H9 (cell line): ENCODE measurements at regions not wholly inside any gene's neighbourhood (a gene's known extent, or its start where the extent isn't known, plus 50 kb on each side); places are given as distances from the start of the nearest gene placed in this dataset.

Experiments
- DNase-seq: peaks from one replicate; pipeline ENCODE4 v3.0.0-alpha.2; 2017
- H2AFZ ChIP-seq: one replicate; pipeline ENCODE4 v1.6.1; 2013; ENCODE audit warnings: mild to moderate bottlenecking, low read length, control low read depth, moderate library complexity
- H2AK5ac ChIP-seq: 2 replicates; pipeline ENCODE4 v1.6.1; 2013; ENCODE audit warnings: low read length, control low read depth, mixed read lengths; ENCODE audit not compliant: insufficient read length
- H2BK120ac ChIP-seq: one replicate; pipeline ENCODE4 v1.6.1; 2013; ENCODE audit warnings: low read depth, mild to moderate bottlenecking, low read length, control low read depth, inconsistent platforms; ENCODE audit not compliant: poor library complexity, severe bottlenecking
- H2BK12ac ChIP-seq: 2 replicates; pipeline ENCODE4 v1.6.1; 2013; ENCODE audit warnings: low read length, control low read depth, mixed read lengths, low read depth; ENCODE audit not compliant: insufficient read length
- H2BK15ac ChIP-seq: 2 replicates; pipeline ENCODE4 v1.6.1; 2013; ENCODE audit warnings: low read depth, low read length, control low read depth
- H2BK20ac ChIP-seq: one replicate; pipeline ENCODE4 v1.6.1; 2013; ENCODE audit warnings: low read depth, mild to moderate bottlenecking, low read length, control low read depth, inconsistent platforms; ENCODE audit not compliant: poor library complexity, severe bottlenecking
- H2BK5ac ChIP-seq: 2 replicates; pipeline ENCODE4 v1.6.1; 2013; ENCODE audit warnings: low read length, control low read depth, mixed read lengths; ENCODE audit not compliant: insufficient read length
- H3K14ac ChIP-seq: 2 replicates; pipeline ENCODE4 v1.6.1; 2013; ENCODE audit warnings: low read length, control low read depth; ENCODE audit not compliant: insufficient read depth
- H3K18ac ChIP-seq: 2 replicates; pipeline ENCODE4 v1.6.1; 2013; ENCODE audit warnings: low read depth, mild to moderate bottlenecking, mixed read lengths, low read length, control low read depth; ENCODE audit not compliant: insufficient read length
- H3K23ac ChIP-seq: 2 replicates; pipeline ENCODE4 v1.6.1; 2013; ENCODE audit warnings: low read length, control low read depth, mixed read lengths, low read depth; ENCODE audit not compliant: insufficient read length
- H3K23me2 ChIP-seq: 2 replicates; pipeline ENCODE4 v1.6.1; 2013; ENCODE audit warnings: low read depth, mild to moderate bottlenecking, mixed read lengths, low read length, control low read depth; ENCODE audit not compliant: insufficient read length, poor library complexity, severe bottlenecking
- H3K27ac ChIP-seq: 2 replicates; pipeline ENCODE4 v1.5.1; 2013; ENCODE audit warnings: low read length, control low read depth, mixed read lengths, low read depth; ENCODE audit not compliant: insufficient read length
- H3K27me3 ChIP-seq: 2 replicates; pipeline ENCODE4 v1.6.1; 2013; ENCODE audit warnings: low read length, control low read depth, inconsistent platforms; ENCODE audit not compliant: insufficient read depth
- H3K4ac ChIP-seq: 2 replicates; pipeline ENCODE4 v1.6.1; 2013; ENCODE audit warnings: low read depth, mild to moderate bottlenecking, control low read depth, inconsistent platforms, low read length, moderate library complexity
- H3K4me1 ChIP-seq: 2 replicates; pipeline ENCODE4 v1.6.1; 2013; ENCODE audit warnings: low read length, control low read depth, inconsistent platforms; ENCODE audit not compliant: insufficient read depth
- H3K4me2 ChIP-seq: 2 replicates; pipeline ENCODE4 v1.6.1; 2013; ENCODE audit warnings: low read length, control low read depth, mixed read lengths; ENCODE audit not compliant: insufficient read length, insufficient read depth
- H3K56ac ChIP-seq: 2 replicates; pipeline ENCODE4 v1.6.1; 2013; ENCODE audit warnings: low read depth, mild to moderate bottlenecking, mixed read lengths, low read length, control low read depth; ENCODE audit not compliant: insufficient read length
- H3K79me1 ChIP-seq: 2 replicates; pipeline ENCODE4 v1.6.1; 2013; ENCODE audit warnings: low read depth, mild to moderate bottlenecking, moderate library complexity, low read length, control low read depth, inconsistent platforms; ENCODE audit not compliant: insufficient read depth, poor library complexity, severe bottlenecking
- H3K79me2 ChIP-seq: 2 replicates; pipeline ENCODE4 v1.6.1; 2013; ENCODE audit warnings: low read length, control low read depth, inconsistent platforms; ENCODE audit not compliant: insufficient read depth
- H3K9ac ChIP-seq: 2 replicates; pipeline ENCODE4 v1.6.1; 2013; ENCODE audit warnings: low read length, control low read depth, mixed read lengths; ENCODE audit not compliant: insufficient read length; ENCODE audit errors: extremely low read depth
- H3K9me3 ChIP-seq: one replicate; pipeline ENCODE4 v1.6.1; 2013; ENCODE audit warnings: low read depth, low read length, inconsistent platforms; ENCODE audit not compliant: control insufficient read depth
- H3T11ph ChIP-seq: one replicate; pipeline ENCODE4 v1.6.1; 2013; ENCODE audit warnings: mild to moderate bottlenecking, low read length, control low read depth, inconsistent platforms
- H4K20me1 ChIP-seq: one replicate; pipeline ENCODE4 v1.6.1; 2013; ENCODE audit not compliant: control insufficient read depth, insufficient read length, insufficient read depth
- H4K5ac ChIP-seq: 2 replicates; pipeline ENCODE4 v1.6.1; 2013; ENCODE audit warnings: low read depth, mild to moderate bottlenecking, mixed read lengths, low read length, control low read depth; ENCODE audit not compliant: insufficient read length
- H4K8ac ChIP-seq: replicated peaks from 2 replicates; pipeline ENCODE4 v1.6.1; 2013; ENCODE audit warnings: low read length, control low read depth, mixed read lengths, low read depth; ENCODE audit not compliant: insufficient read length
- H4K91ac ChIP-seq: 2 replicates; pipeline ENCODE4 v1.6.1; 2013; ENCODE audit warnings: low read depth, mild to moderate bottlenecking, moderate library complexity, mixed read lengths, low read length, control low read depth; ENCODE audit not compliant: insufficient read length
- H3K27ac Mint-ChIP-seq, 3 experiments: 2 replicates in 2 of 3; 3 replicates in 1 of 3; pipeline ENCODE4 v1.8.0; 2020 to 2021; ENCODE audit warnings: mixed read lengths in 3 of 3, mild to moderate bottlenecking in 1 of 3, moderate library complexity in 1 of 3
- H3K27me3 Mint-ChIP-seq: 2 replicates; pipeline ENCODE4 v1.8.0; 2021; ENCODE audit warnings: low read depth, mild to moderate bottlenecking, moderate library complexity, mixed read lengths
- H3K36me3 Mint-ChIP-seq, 3 experiments: 2 replicates in 2 of 3; 3 replicates in 1 of 3; pipeline ENCODE4 v1.8.0; 2020 to 2021; ENCODE audit warnings: low read depth in 3 of 3, mixed read lengths in 3 of 3; ENCODE audit not compliant: insufficient read depth in 1 of 3
- H3K4me1 Mint-ChIP-seq, 2 experiments: 2 replicates each; pipeline ENCODE4 v1.8.0; 2020; ENCODE audit warnings: mixed read lengths in 2 of 2
- H3K4me3 Mint-ChIP-seq, 2 experiments: 2 replicates in 1 of 2; 3 replicates in 1 of 2; pipeline ENCODE4 v1.8.0; 2020 to 2021; ENCODE audit warnings: mild to moderate bottlenecking in 2 of 2, mixed read lengths in 2 of 2, moderate library complexity in 1 of 2
- H3K9me3 Mint-ChIP-seq, 2 experiments: 2 replicates in 1 of 2; 3 replicates in 1 of 2; pipeline ENCODE4 v1.8.0; 2020; ENCODE audit warnings: mild to moderate bottlenecking in 2 of 2, mixed read lengths in 2 of 2, moderate library complexity in 1 of 2
- WGBS: extraction: QIAGEN DNeasy Blood & Tissue Kit; methylation state at CpG from one replicate; pipeline ENCODE4 v1.1.7; 2013; ENCODE audit warnings: missing lambda C conversion rate, low lambda C conversion rate, mixed read lengths; ENCODE audit not compliant: insufficient read length; ENCODE audit errors: extremely low coverage; 5-methylcytosine and 5-hydroxymethylcytosine counted together
- TF ChIP-seq, protein P1 (sequence below): fragments of 200-600 bp; sonication (generic); conservative IDR thresholded peaks from 3 replicates; pipeline ENCODE4 v1.8.0; 2021; ENCODE audit warnings: antibody characterized with exemption, mild to moderate bottlenecking

DNA sequence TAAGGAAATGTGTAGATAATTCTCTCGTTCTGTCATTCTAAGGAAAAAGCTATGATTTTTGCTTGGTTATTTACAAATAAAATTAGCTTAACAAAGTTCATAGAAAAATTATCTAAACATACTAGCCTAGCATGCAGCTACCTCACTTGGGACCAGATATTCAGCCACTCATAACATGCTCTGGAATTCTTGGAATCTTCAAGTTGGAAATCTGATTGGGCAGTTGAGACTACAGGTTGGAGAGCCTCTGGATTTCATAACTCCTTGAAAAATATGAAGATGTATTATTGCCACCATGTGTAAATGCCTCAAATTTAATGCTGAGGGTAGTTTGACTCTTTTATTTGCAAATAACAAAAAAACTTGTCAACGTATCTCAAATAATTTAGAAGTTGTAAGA is 132.2 kb upstream of the GULP1 start:
- Histone ChIP-seq H3K9ac (no peak overlapping the region), H2BK120ac (no peak overlapping the region), H3K4me2 (no peak overlapping the region), H4K8ac (no peak overlapping the region), H3K4me1 (no peaks in the 10 kb centered on the region), H2AK5ac (no peak overlapping the region), H3K4ac (no peak overlapping the region), H4K91ac (no peak overlapping the region), H3K14ac (no peak overlapping the region), H3T11ph (no peak overlapping the region), H3K56ac (no peak overlapping the region), H3K27me3 (no peaks in the 10 kb centered on the region), H3K23me2 (no peaks in the 10 kb centered on the region), H2BK5ac (no peak overlapping the region), H3K79me1 (no peaks in the 10 kb centered on the region), H3K9me3 (no peaks in the 10 kb centered on the region), H4K20me1 (no peaks in the 10 kb centered on the region), H4K5ac (no peak overlapping the region), H2AFZ (no peak overlapping the region), H2BK15ac (no peak overlapping the region), H2BK20ac (no peak overlapping the region), H2BK12ac (no peak overlapping the region), H3K18ac (no peak overlapping the region), H3K27ac (no peak overlapping the region), H3K79me2 (no peaks in the 10 kb centered on the region), H3K23ac (no peak overlapping the region)
- Mint-ChIP-seq H3K9me3 (peaks cover under 1% of the 10 kb centered on the region in 2 experiments; a peak in 3 of 5 replicates), H3K27me3 (no peaks in the 10 kb centered on the region), H3K36me3 (peaks cover under 1% of the 10 kb centered on the region in 3 experiments; a peak in 2 of 7 replicates), H3K4me3 (no peak overlapping the region), H3K4me1 (no peaks in the 10 kb centered on the region), H3K27ac (no peak overlapping the region)
- DNase-seq: no peak
- TF ChIP-seq, protein P1, sequence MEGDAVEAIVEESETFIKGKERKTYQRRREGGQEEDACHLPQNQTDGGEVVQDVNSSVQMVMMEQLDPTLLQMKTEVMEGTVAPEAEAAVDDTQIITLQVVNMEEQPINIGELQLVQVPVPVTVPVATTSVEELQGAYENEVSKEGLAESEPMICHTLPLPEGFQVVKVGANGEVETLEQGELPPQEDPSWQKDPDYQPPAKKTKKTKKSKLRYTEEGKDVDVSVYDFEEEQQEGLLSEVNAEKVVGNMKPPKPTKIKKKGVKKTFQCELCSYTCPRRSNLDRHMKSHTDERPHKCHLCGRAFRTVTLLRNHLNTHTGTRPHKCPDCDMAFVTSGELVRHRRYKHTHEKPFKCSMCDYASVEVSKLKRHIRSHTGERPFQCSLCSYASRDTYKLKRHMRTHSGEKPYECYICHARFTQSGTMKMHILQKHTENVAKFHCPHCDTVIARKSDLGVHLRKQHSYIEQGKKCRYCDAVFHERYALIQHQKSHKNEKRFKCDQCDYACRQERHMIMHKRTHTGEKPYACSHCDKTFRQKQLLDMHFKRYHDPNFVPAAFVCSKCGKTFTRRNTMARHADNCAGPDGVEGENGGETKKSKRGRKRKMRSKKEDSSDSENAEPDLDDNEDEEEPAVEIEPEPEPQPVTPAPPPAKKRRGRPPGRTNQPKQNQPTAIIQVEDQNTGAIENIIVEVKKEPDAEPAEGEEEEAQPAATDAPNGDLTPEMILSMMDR: no peak
- WGBS: no CpG with 5 or more reads among the region's 2 CpGs
